Peyer's patch (tissue), 4 donors: ENCODE measurements at regions not wholly inside any gene's neighbourhood (a gene's known extent, or its start where the extent isn't known, plus 50 kb on each side); places are given as distances from the start of the nearest gene placed in this dataset.

Experiments
- DNase-seq, 3 donors: peaks; one replicate each; pipeline ENCODE4 v3.0.0-alpha.2; 2017 to 2019
- H3K27ac ChIP-seq, 4 donors: fragments of 200-600 bp; sonication (generic); one replicate each; pipeline ENCODE4 v1.5.1; 2016 to 2019
- H3K27me3 ChIP-seq, 2 donors: fragments of 200-600 bp; sonication (generic); one replicate each; pipeline ENCODE4 v1.5.1; 2019
- H3K36me3 ChIP-seq, 3 donors: fragments of 200-600 bp; sonication (generic); one replicate each; pipeline ENCODE4 v1.5.1; 2016 to 2019
- H3K4me1 ChIP-seq, 4 donors: fragments of 200-600 bp; sonication (generic); one replicate each; pipeline ENCODE4 v1.5.1; 2016 to 2019
- H3K4me3 ChIP-seq, 4 donors: fragments of 200-600 bp; sonication (generic); 1 replicate in 3 of 4; 2 replicates in 1 of 4; pipeline ENCODE4 v1.5.1; 2016 to 2019; ENCODE audit warnings: mild to moderate bottlenecking in 1 of 4
- H3K9me3 ChIP-seq, 4 donors: fragments of 200-600 bp; sonication (generic); one replicate each; pipeline ENCODE4 v1.5.1; 2016 to 2019; ENCODE audit warnings: mild to moderate bottlenecking in 1 of 4
- POLR2A ChIP-seq, 2 donors: fragments of 450-650 bp; IDR thresholded peaks; one replicate each; pipeline ENCODE4 v1.5.1; 2017; ENCODE audit warnings: antibody characterized with exemption in 2 of 2, mild to moderate bottlenecking in 2 of 2, moderate library complexity in 2 of 2
- TF ChIP-seq, protein P1 (sequence below), 6 experiments: fragments of 450-650 bp in 4 of 6; fragments of 200-600 bp in 2 of 6; sonication (generic) in 1 of 6; IDR thresholded peaks; one replicate each; pipeline ENCODE4 v1.5.1; 2017 to 2019; ENCODE audit warnings: antibody characterized with exemption in 6 of 6, mild to moderate bottlenecking in 3 of 6, moderate library complexity in 1 of 6

GRCh38 chr4:20326977-20327376, 75.3 kb downstream of the SLIT2 start:
- no peaks in the 10 kb centered on the region for H3K4me1 ChIP-seq
- H3K9me3 ChIP-seq: no peaks in the 10 kb centered on the region
- H3K4me3 ChIP-seq: no peak overlapping the region
- DNase-seq: no peak
- TF ChIP-seq POLR2A (IDR thresholded peaks at IDR 0.05): no peak
- TF ChIP-seq, protein P1, sequence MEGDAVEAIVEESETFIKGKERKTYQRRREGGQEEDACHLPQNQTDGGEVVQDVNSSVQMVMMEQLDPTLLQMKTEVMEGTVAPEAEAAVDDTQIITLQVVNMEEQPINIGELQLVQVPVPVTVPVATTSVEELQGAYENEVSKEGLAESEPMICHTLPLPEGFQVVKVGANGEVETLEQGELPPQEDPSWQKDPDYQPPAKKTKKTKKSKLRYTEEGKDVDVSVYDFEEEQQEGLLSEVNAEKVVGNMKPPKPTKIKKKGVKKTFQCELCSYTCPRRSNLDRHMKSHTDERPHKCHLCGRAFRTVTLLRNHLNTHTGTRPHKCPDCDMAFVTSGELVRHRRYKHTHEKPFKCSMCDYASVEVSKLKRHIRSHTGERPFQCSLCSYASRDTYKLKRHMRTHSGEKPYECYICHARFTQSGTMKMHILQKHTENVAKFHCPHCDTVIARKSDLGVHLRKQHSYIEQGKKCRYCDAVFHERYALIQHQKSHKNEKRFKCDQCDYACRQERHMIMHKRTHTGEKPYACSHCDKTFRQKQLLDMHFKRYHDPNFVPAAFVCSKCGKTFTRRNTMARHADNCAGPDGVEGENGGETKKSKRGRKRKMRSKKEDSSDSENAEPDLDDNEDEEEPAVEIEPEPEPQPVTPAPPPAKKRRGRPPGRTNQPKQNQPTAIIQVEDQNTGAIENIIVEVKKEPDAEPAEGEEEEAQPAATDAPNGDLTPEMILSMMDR (IDR thresholded peaks at IDR 0.05): no peak
- no peak overlapping the region for H3K27ac ChIP-seq
- no peaks in the 10 kb centered on the region for H3K27me3 ChIP-seq
- H3K36me3 ChIP-seq: no peaks in the 10 kb centered on the region

DNA sequence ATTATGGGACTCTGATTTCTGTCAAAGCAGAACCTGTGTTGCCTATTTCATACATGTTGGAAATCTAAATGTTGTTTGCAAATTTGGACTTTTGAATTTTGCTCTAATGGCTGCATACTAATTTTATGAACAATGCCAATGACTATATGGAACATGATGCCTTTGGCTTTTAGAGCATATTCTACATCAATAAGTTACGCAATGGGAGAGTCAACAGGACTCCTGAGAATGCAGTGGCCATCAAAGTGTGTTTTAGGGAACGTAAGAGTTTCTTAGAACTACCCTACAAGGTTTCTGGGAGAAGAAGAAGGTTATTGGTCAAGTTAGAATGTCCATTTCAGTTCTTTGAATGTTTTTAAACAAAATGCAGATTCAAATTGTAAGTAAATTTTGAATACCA, 76.1 kb downstream of the SLIT2 start:
- H3K27ac ChIP-seq: no peak overlapping the region
- H3K4me3 ChIP-seq: no peak overlapping the region
- no peaks in the 10 kb centered on the region for H3K36me3 ChIP-seq
- H3K27me3 ChIP-seq: no peaks in the 10 kb centered on the region
- no peak for DNase-seq
- no peaks in the 10 kb centered on the region for H3K9me3 ChIP-seq
- TF ChIP-seq POLR2A (IDR thresholded peaks at IDR 0.05): no peak
- TF ChIP-seq, protein P1 (IDR thresholded peaks at IDR 0.05): no peak
- no peaks in the 10 kb centered on the region for H3K4me1 ChIP-seq

GRCh38 chr4:20331642-20332041, 79.9 kb downstream of the SLIT2 start:
- no peaks in the 10 kb centered on the region for H3K36me3 ChIP-seq
- H3K27ac ChIP-seq: no peak overlapping the region
- TF ChIP-seq, protein P1 (IDR thresholded peaks at IDR 0.05): no peak
- TF ChIP-seq POLR2A (IDR thresholded peaks at IDR 0.05): no peak
- H3K4me3 ChIP-seq: no peak overlapping the region
- no peaks in the 10 kb centered on the region for H3K27me3 ChIP-seq
- no peak for DNase-seq
- no peaks in the 10 kb centered on the region for H3K9me3 ChIP-seq
- no peaks in the 10 kb centered on the region for H3K4me1 ChIP-seq

DNA sequence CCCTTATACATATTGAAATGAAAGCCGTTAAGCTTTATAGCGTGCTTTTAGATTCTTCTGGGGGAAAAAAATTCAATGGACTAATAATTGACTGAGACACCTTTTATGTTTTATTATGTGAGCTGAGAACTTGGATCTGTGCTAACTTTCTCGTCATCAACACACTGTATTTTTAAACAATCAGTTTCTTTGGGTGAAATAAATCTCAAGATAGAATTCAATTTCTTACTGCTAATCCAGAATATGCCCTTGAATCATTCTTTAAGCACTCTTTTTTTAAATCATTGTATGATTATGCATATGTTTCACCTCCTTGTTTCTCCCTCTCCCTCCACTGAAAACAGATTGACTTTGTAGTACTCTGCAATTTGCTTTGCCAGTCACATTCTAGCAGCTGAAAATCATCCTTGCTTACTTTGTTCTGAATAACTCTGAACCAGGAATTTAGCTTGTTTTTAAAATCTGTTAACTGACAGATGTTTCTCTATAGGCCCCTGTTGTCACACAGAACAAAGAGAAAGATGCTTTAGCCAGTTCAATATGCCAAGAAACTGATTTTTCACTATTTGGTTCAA, 81.5 kb downstream of the SLIT2 start:
- DNase-seq: no peak
- Histone ChIP-seq H3K4me1 (no peaks in the 10 kb centered on the region), H3K27ac (no peak overlapping the region), H3K4me3 (no peak overlapping the region), H3K36me3 (no peaks in the 10 kb centered on the region), H3K27me3 (no peaks in the 10 kb centered on the region), H3K9me3 (no peaks in the 10 kb centered on the region)
- TF ChIP-seq POLR2A (IDR thresholded peaks at IDR 0.05): no peak

DNA sequence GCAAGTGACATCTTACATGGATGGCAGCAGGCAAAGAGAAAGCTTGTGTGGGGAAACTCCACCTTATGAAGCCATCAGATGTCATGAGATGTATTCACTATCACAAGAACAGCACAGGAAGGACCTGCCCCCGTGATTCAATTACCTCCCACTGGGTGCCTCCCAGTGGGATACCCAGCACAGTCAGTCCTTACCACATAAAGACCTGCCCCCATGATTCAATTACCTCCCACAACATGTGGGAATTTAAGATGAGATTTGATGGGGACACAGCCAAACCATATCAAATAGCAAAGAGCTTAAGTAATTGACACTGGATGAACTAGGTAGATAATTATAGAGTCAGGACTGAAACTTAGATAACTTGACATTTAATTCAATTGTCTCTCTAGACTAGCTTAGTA, 85.6 kb downstream of the SLIT2 start:
- Histone ChIP-seq H3K27me3 (no peaks in the 10 kb centered on the region), H3K36me3 (no peaks in the 10 kb centered on the region), H3K4me1 (no peaks in the 10 kb centered on the region), H3K9me3 (no peaks in the 10 kb centered on the region), H3K4me3 (no peak overlapping the region), H3K27ac (no peak overlapping the region)
- TF ChIP-seq, protein P1 (IDR thresholded peaks at IDR 0.05): no peak
- TF ChIP-seq POLR2A (IDR thresholded peaks at IDR 0.05): no peak
- DNase-seq: no peak

DNA sequence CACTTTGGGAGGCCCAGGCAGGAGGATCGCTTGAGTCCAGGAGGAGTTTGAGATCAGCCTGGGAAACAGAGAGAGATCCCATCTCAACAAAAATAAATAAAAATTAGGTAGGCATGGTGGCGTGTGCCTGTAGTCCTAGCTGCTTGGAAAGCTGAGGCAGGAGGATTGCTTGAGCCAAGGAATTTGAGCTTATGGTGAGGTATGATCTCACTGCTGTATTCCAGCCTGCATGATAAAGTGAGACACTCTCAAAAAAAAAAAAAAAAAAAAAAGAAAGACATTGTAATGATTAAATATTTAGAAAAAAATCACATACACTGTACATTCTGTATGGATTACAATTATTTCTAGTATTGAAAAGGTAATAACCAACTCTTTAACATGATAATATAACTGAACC, 87.1 kb downstream of the SLIT2 start:
- no peak overlapping the region for H3K27ac ChIP-seq
- H3K36me3 ChIP-seq: no peaks in the 10 kb centered on the region
- TF ChIP-seq, protein P1 (IDR thresholded peaks at IDR 0.05): no peak
- no peak for TF ChIP-seq POLR2A (IDR thresholded peaks at IDR 0.05)
- no peak for DNase-seq
- H3K27me3 ChIP-seq: no peaks in the 10 kb centered on the region
- no peaks in the 10 kb centered on the region for H3K9me3 ChIP-seq
- H3K4me3 ChIP-seq: no peak overlapping the region
- H3K4me1 ChIP-seq: no peaks in the 10 kb centered on the region
